OCI-LY3 (cell line): ENCODE measurements at regions not wholly inside any gene's neighbourhood (a gene's known extent, or its start where the extent isn't known, plus 50 kb on each side); places are given as distances from the start of the nearest gene placed in this dataset.

Source experiments
- H2AFZ ChIP-seq: fragments of 200-600, 300-600 bp; shearing (Covaris generic); 2 replicates; pipeline ENCODE4 v1.6.0; 2014; ENCODE audit warnings: antibody characterized with exemption, low read depth, low read length
- H3K27ac ChIP-seq: fragments of 200-600, 300-600 bp; sonication (generic); 2 replicates; pipeline ENCODE4 v1.5.1; 2014; ENCODE audit warnings: mild to moderate bottlenecking, low read length, moderate library complexity, mixed read lengths
- H3K27me3 ChIP-seq: fragments of 200-600, 300-600 bp; sonication (generic); 2 replicates; pipeline ENCODE4 v1.6.1; 2014; ENCODE audit warnings: low read depth, low read length, mixed read lengths
- H3K36me3 ChIP-seq: fragments of 200-600, 300-600 bp; sonication (generic); replicated peaks from 2 replicates; pipeline ENCODE3; 2014; ENCODE audit warnings: low read depth, low read length, mixed read lengths
- H3K4me1 ChIP-seq: fragments of 300-600, 200-600 bp; sonication (generic); 2 replicates; pipeline ENCODE4 v1.6.1; 2014; ENCODE audit warnings: low read length, mixed read lengths
- H3K4me2 ChIP-seq: fragments of 200-600, 300-600 bp; sonication (generic); 2 replicates; pipeline ENCODE4 v1.6.1; 2014; ENCODE audit warnings: low read length, mixed read lengths
- H3K4me3 ChIP-seq: fragments of 300-600, 200-600 bp; sonication (generic); 2 replicates; pipeline ENCODE4 v1.5.1; 2014; ENCODE audit warnings: antibody characterized with exemption, mild to moderate bottlenecking, low read length, moderate library complexity
- H3K79me2 ChIP-seq: fragments of 300-600, 200-600 bp; shearing (Covaris generic); 2 replicates; pipeline ENCODE4 v1.6.1; 2014; ENCODE audit warnings: mild to moderate bottlenecking, low read length, mixed read lengths
- H3K9ac ChIP-seq: fragments of 300-600, 200-600 bp; shearing (Covaris generic); 2 replicates; pipeline ENCODE4 v1.6.0; 2014; ENCODE audit warnings: mild to moderate bottlenecking, low read length, moderate library complexity
- H3K9me3 ChIP-seq: fragments of 200-600, 300-600 bp; shearing (Covaris generic); 2 replicates; pipeline ENCODE4 v1.6.1; 2014; ENCODE audit warnings: low read length, mixed read lengths; ENCODE audit not compliant: insufficient read depth
- H4K20me1 ChIP-seq: fragments of 200-600, 300-600 bp; sonication (generic); 2 replicates; pipeline ENCODE4 v1.6.1; 2016; ENCODE audit warnings: low read length, mixed read lengths; ENCODE audit not compliant: insufficient read depth
- EZH2phosphoT487 ChIP-seq: fragments of 200-600 bp; shearing (Covaris generic); IDR thresholded peaks from 2 replicates; pipeline ENCODE4 v1.6.1; 2018; ENCODE audit warnings: antibody characterized with exemption, mixed run types, low read depth
- TF ChIP-seq, protein P1 (sequence below): fragments of 200-600, 300-600 bp; sonication (generic); IDR thresholded peaks from 2 replicates; pipeline ENCODE4 v1.5.1; 2014; ENCODE audit warnings: antibody characterized with exemption, low read length, low read depth

DNA sequence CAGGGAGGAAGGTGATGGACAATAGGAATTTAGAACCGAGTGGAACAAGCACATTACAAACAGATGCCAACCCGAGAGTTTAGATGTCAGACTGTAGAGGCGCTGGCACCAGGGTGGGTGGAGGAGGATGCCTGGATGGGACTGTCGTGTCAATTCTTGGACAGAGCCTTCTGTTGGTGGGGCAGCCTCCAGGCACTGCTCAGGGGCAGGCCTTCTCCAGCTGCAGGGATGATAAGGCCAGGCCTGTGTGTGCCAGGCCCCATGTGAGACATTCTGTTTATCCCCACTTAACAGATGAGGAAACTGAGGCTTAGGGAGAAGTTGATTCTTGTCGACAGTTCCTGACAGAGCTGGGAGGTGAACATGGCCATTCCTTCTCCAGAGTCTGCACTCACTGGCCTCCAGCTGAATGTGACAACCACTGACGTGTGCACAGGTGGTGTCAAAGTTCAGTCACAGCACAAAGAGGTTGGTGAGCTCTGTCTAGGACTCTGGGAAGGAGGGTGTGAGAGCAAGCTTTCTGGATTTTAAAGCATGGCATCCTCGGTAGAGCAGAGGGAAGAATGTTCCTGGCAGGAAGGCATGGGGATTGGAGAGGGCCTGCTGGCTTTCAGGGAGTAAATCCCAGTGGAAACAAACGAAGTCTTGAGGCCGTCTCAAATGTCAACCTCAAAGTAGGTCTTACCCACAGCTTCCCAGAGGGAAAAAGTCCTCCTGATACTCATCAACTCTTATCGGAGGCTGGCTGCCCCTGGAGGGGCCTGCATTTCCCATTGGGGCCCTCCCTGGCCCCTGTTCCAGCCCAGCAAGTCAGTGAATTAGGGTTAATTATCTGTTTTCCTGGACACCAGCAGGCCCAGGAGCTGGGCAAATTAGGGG, 52.4 kb downstream of the GLI2 start:
- H4K20me1 ChIP-seq, result no peaks in the 10 kb centered on the region
- TF ChIP-seq, protein P1, sequence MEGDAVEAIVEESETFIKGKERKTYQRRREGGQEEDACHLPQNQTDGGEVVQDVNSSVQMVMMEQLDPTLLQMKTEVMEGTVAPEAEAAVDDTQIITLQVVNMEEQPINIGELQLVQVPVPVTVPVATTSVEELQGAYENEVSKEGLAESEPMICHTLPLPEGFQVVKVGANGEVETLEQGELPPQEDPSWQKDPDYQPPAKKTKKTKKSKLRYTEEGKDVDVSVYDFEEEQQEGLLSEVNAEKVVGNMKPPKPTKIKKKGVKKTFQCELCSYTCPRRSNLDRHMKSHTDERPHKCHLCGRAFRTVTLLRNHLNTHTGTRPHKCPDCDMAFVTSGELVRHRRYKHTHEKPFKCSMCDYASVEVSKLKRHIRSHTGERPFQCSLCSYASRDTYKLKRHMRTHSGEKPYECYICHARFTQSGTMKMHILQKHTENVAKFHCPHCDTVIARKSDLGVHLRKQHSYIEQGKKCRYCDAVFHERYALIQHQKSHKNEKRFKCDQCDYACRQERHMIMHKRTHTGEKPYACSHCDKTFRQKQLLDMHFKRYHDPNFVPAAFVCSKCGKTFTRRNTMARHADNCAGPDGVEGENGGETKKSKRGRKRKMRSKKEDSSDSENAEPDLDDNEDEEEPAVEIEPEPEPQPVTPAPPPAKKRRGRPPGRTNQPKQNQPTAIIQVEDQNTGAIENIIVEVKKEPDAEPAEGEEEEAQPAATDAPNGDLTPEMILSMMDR, result no peak
- TF ChIP-seq EZH2phosphoT487, result no peak
- H3K4me2 ChIP-seq, result no peak overlapping the region
- H3K9ac ChIP-seq, result no peak overlapping the region
- no peak overlapping the region for H3K4me3 ChIP-seq
- no peaks in the 10 kb centered on the region for H3K4me1 ChIP-seq
- H3K36me3 ChIP-seq, result no peaks in the 10 kb centered on the region
- 0 out of 2 replicates have a peak, but pooled peaks cover 3% of the 10 kb centered on the region for H3K27me3 ChIP-seq
- H2AFZ ChIP-seq, result no peak overlapping the region
- no peaks in the 10 kb centered on the region for H3K9me3 ChIP-seq
- no peaks in the 10 kb centered on the region for H3K79me2 ChIP-seq
- H3K27ac ChIP-seq, result no peak overlapping the region

DNA sequence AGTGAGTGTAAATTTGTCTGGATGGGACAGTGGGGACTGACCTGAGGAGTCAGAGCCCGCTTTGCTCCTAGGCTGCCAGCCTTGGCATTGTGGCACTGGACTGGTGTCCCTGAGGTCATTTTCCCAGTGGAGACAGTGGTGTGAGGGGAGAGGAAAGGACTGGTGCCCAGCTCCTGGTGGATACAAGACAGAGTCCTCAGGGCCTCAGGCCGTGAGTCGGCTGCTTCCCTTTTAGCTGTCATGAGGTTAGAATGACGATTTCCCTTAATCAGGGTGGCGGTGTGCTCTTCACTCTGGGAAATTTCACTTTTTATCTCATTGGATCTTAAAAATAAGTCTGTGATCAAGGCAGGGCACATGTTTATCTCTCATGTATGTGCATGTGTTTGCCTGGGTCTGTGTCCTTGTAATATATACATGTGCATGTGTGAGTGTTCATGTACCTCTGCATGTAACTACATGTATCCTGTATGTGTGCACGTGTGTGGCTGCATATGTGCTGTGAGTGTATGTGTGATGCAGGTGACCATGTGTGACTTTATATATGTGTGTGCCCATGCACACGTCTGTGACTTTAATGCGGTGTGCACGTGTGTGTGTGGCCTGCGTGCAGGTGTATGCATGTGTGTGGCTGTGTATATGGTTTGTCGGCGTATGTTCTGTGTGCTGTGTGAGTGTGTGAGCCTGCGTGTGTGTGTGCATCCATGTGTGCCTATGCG, 55.7 kb downstream of the GLI2 start:
- Histone ChIP-seq H4K20me1 (no peaks in the 10 kb centered on the region), H3K4me3 (no peak overlapping the region), H3K27me3 (0 out of 2 replicates have a peak, but pooled peaks cover 3% of the 10 kb centered on the region), H3K9ac (no peak overlapping the region), H3K4me2 (no peak overlapping the region), H3K27ac (no peak overlapping the region), H3K4me1 (no peaks in the 10 kb centered on the region), H3K36me3 (no peaks in the 10 kb centered on the region), H2AFZ (no peak overlapping the region), H3K79me2 (no peaks in the 10 kb centered on the region), H3K9me3 (no peaks in the 10 kb centered on the region)
- TF ChIP-seq EZH2phosphoT487, result no peak
- TF ChIP-seq, protein P1, result no peak

DNA sequence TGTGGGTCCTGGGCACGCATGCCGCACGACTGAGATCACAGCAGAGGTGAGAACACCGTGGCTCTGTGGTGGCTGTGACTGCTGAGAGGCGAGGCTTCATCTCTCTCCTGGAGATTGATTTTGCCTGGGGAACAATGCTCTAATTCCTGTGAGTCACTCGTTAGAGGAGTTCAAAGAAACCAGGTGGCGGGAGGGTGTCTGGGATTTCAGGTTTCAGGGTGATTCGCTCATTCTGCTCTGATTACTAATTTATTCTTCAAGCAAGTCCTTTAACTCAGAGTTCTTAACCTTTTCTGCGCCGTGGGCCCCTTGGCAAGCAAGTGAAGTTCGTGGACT, 56.3 kb downstream of the GLI2 start:
- no peaks in the 10 kb centered on the region for H3K36me3 ChIP-seq
- no peak overlapping the region for H3K4me2 ChIP-seq
- no peak overlapping the region for H3K4me3 ChIP-seq
- H3K79me2 ChIP-seq, result no peaks in the 10 kb centered on the region
- no peak overlapping the region for H3K9ac ChIP-seq
- no peak overlapping the region for H2AFZ ChIP-seq
- H3K9me3 ChIP-seq, result no peaks in the 10 kb centered on the region
- no peaks in the 10 kb centered on the region for H4K20me1 ChIP-seq
- no peak overlapping the region for H3K27ac ChIP-seq
- H3K27me3 ChIP-seq, result 0 out of 2 replicates have a peak, but pooled peaks cover 3% of the 10 kb centered on the region
- no peaks in the 10 kb centered on the region for H3K4me1 ChIP-seq
- no peak for TF ChIP-seq EZH2phosphoT487
- TF ChIP-seq, protein P1, result no peak

DNA sequence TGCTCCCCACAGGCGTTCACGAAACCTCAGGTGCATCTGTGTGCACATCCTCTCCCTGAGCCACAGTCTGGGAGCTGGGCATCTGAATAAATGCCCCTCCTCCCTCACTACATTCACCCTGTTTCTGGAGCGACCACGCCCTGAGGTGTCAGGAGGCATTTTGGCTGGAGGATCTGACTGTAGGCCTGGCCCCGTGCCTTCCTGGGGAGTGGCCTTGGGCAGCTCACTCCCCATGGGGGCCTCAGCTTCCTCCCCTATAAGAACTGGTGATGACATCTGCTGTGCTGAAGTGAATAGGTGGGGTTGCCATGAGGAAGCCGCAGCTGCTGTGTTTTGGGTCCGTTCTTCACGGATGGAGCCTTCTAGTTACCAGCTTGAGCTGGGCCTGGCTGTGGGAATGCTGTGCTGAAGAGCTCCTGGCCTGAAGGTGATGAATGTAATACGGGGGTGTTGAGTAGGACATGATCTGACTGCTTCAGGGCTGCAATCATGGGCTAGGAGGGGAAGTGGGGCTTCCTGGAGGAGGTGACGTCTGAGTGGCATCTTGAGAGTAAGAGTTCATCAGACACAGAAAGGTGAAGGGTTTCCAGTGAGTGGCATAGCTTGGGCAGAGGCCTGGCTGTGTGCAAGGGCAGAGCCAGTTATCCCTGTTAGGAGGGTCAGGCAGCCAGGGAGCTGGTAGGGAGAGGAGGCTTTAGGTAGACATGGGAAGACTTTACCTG, 58.2 kb downstream of the GLI2 start:
- H3K9me3 ChIP-seq, result no peaks in the 10 kb centered on the region
- H3K27ac ChIP-seq, result no peak overlapping the region
- H3K4me1 ChIP-seq, result no peaks in the 10 kb centered on the region
- no peak overlapping the region for H3K4me3 ChIP-seq
- no peaks in the 10 kb centered on the region for H3K36me3 ChIP-seq
- H3K4me2 ChIP-seq, result no peak overlapping the region
- H4K20me1 ChIP-seq, result no peaks in the 10 kb centered on the region
- no peak overlapping the region for H3K9ac ChIP-seq
- no peaks in the 10 kb centered on the region for H3K79me2 ChIP-seq
- TF ChIP-seq EZH2phosphoT487, result no peak
- TF ChIP-seq, protein P1, result no peak
- 0 out of 2 replicates have a peak, but pooled peaks cover 3% of the 10 kb centered on the region for H3K27me3 ChIP-seq
- no peak overlapping the region for H2AFZ ChIP-seq
